ENCODE measurements at regions not wholly inside any gene's neighbourhood (a gene's known extent, or its start where the extent isn't known, plus 50 kb on each side); places are given as distances from the start of the nearest gene placed in this dataset.

- WGBS, 2 experiments = 95 to 100% methylated on average over 1 of the region's 1 CpG
- no peak overlapping the region for H3K27ac ChIP-seq (ENCODE audit: insufficient read depth, low read depth, low read length, poor library complexity, severe bottlenecking)
- H3K27me3 ChIP-seq (ENCODE audit: control insufficient read depth, insufficient read depth, low read length, poor library complexity, severe bottlenecking) = no peaks in the 10 kb centered on the region
- no peak overlapping the region for H3K4me3 ChIP-seq (ENCODE audit: insufficient read depth, low read depth, low read length)
- H3K4me1 ChIP-seq (ENCODE audit: control insufficient read depth, insufficient read depth, low read length) = no peaks in the 10 kb centered on the region
- no peaks in the 10 kb centered on the region for H3K9me3 ChIP-seq (ENCODE audit: control insufficient read depth, low read length)
- no peaks in the 10 kb centered on the region for H3K36me3 ChIP-seq (ENCODE audit: control insufficient read depth, insufficient read depth, low read length)
These were observed 92.4 kb upstream of the PRKG1 start for GRCh38 chr10:50981904-50982303.

- no peak overlapping the region for H3K4me3 ChIP-seq (ENCODE audit: insufficient read depth, low read depth, low read length)
- no peaks in the 10 kb centered on the region for H3K36me3 ChIP-seq (ENCODE audit: control insufficient read depth, insufficient read depth, low read length)
- 81 to 86% methylated on average over 3 of the region's 4 CpGs for WGBS, 2 experiments
These were observed 91.3 kb upstream of the PRKG1 start for GRCh38 chr10:50982989-50983388.

GRCh38 chr10:50987934-50988333 is 86.4 kb upstream of the PRKG1 start:
- no peak overlapping the region for H3K27ac ChIP-seq (ENCODE audit: insufficient read depth, low read depth, low read length, poor library complexity, severe bottlenecking)
- peaks cover 7% of the 10 kb centered on the region for H3K4me1 ChIP-seq (ENCODE audit: control insufficient read depth, insufficient read depth, low read length)
- H3K4me3 ChIP-seq (ENCODE audit: insufficient read depth, low read depth, low read length) = no peak overlapping the region
- H3K36me3 ChIP-seq (ENCODE audit: control insufficient read depth, insufficient read depth, low read length) = no peaks in the 10 kb centered on the region
- no peaks in the 10 kb centered on the region for H3K9me3 ChIP-seq (ENCODE audit: control insufficient read depth, low read length)
- 100% methylated on average over 2 of the region's 2 CpGs; no CpG with 5 or more reads in 1 of the 2 experiments for WGBS, 2 experiments
- peaks cover 40% of the 10 kb centered on the region for H3K27me3 ChIP-seq (ENCODE audit: control insufficient read depth, insufficient read depth, low read length, poor library complexity, severe bottlenecking)

More at GRCh38 chr10:50982989-50983388, 91.3 kb upstream of the PRKG1 start:
- no peaks in the 10 kb centered on the region for H3K4me1 ChIP-seq (ENCODE audit: control insufficient read depth, insufficient read depth, low read length)
- no peaks in the 10 kb centered on the region for H3K9me3 ChIP-seq (ENCODE audit: control insufficient read depth, low read length)
- H3K27ac ChIP-seq (ENCODE audit: insufficient read depth, low read depth, low read length, poor library complexity, severe bottlenecking) = no peak overlapping the region
- H3K27me3 ChIP-seq (ENCODE audit: control insufficient read depth, insufficient read depth, low read length, poor library complexity, severe bottlenecking) = no peaks in the 10 kb centered on the region

GRCh38 chr10:50988792-50989191 is 85.5 kb upstream of the PRKG1 start:
- no peaks in the 10 kb centered on the region for H3K9me3 ChIP-seq (ENCODE audit: control insufficient read depth, low read length)
- H3K27ac ChIP-seq (ENCODE audit: insufficient read depth, low read depth, low read length, poor library complexity, severe bottlenecking) = no peak overlapping the region
- H3K36me3 ChIP-seq (ENCODE audit: control insufficient read depth, insufficient read depth, low read length) = no peaks in the 10 kb centered on the region
- 62 to 85% methylated on average over 3 to 4 of the region's 4 CpGs for WGBS, 2 experiments
- H3K4me3 ChIP-seq (ENCODE audit: insufficient read depth, low read depth, low read length) = no peak overlapping the region
- H3K27me3 ChIP-seq (ENCODE audit: control insufficient read depth, insufficient read depth, low read length, poor library complexity, severe bottlenecking) = peaks cover 48% of the 10 kb centered on the region
- H3K4me1 ChIP-seq (ENCODE audit: control insufficient read depth, insufficient read depth, low read length) = peaks cover 16% of the 10 kb centered on the region

GRCh38 chr10:50990568-50991455 is 83.5 kb upstream of the PRKG1 start:
- 5 to 6% methylated on average over 48 of the region's 49 CpGs for WGBS, 2 experiments
- H3K4me1 ChIP-seq (ENCODE audit: control insufficient read depth, insufficient read depth, low read length) = peaks cover 16% of the 10 kb centered on the region
- no peaks in the 10 kb centered on the region for H3K36me3 ChIP-seq (ENCODE audit: control insufficient read depth, insufficient read depth, low read length)
- H3K27me3 ChIP-seq (ENCODE audit: control insufficient read depth, insufficient read depth, low read length, poor library complexity, severe bottlenecking) = peaks cover 51% of the 10 kb centered on the region
- H3K9me3 ChIP-seq (ENCODE audit: control insufficient read depth, low read length) = no peaks in the 10 kb centered on the region
- H3K27ac ChIP-seq (ENCODE audit: insufficient read depth, low read depth, low read length, poor library complexity, severe bottlenecking) = no peak overlapping the region
- peak overlapping the region; percentile 58 for H3K4me3 ChIP-seq (ENCODE audit: insufficient read depth, low read depth, low read length)

GRCh38 chr10:50991456-50992355 is 82.6 kb upstream of the PRKG1 start:
- WGBS, 2 experiments = 1% methylated on average over 72 of the region's 72 CpGs
- peak overlapping the region; percentile 58 for H3K4me3 ChIP-seq (ENCODE audit: insufficient read depth, low read depth, low read length)
- peaks cover 51% of the 10 kb centered on the region for H3K27me3 ChIP-seq (ENCODE audit: control insufficient read depth, insufficient read depth, low read length, poor library complexity, severe bottlenecking)
- peaks cover 16% of the 10 kb centered on the region for H3K4me1 ChIP-seq (ENCODE audit: control insufficient read depth, insufficient read depth, low read length)
- H3K27ac ChIP-seq (ENCODE audit: insufficient read depth, low read depth, low read length, poor library complexity, severe bottlenecking) = no peak overlapping the region
- no peaks in the 10 kb centered on the region for H3K9me3 ChIP-seq (ENCODE audit: control insufficient read depth, low read length)
- H3K36me3 ChIP-seq (ENCODE audit: control insufficient read depth, insufficient read depth, low read length) = no peaks in the 10 kb centered on the region

- peaks cover 51% of the 10 kb centered on the region for H3K27me3 ChIP-seq (ENCODE audit: control insufficient read depth, insufficient read depth, low read length, poor library complexity, severe bottlenecking)
- peak overlapping the region; percentile 58 for H3K4me3 ChIP-seq (ENCODE audit: insufficient read depth, low read depth, low read length)
- no peaks in the 10 kb centered on the region for H3K36me3 ChIP-seq (ENCODE audit: control insufficient read depth, insufficient read depth, low read length)
- H3K4me1 ChIP-seq (ENCODE audit: control insufficient read depth, insufficient read depth, low read length) = peaks cover 16% of the 10 kb centered on the region
- no peaks in the 10 kb centered on the region for H3K9me3 ChIP-seq (ENCODE audit: control insufficient read depth, low read length)
- 30 to 49% methylated on average over 10 to 14 of the region's 14 CpGs for WGBS, 2 experiments
- no peak overlapping the region for H3K27ac ChIP-seq (ENCODE audit: insufficient read depth, low read depth, low read length, poor library complexity, severe bottlenecking)
These were observed 81.9 kb upstream of the PRKG1 start for GRCh38 chr10:50992356-50992901.

- no peaks in the 10 kb centered on the region for H3K36me3 ChIP-seq (ENCODE audit: control insufficient read depth, insufficient read depth, low read length)
- no peak overlapping the region for H3K27ac ChIP-seq (ENCODE audit: insufficient read depth, low read depth, low read length, poor library complexity, severe bottlenecking)
- no peak overlapping the region for H3K4me3 ChIP-seq (ENCODE audit: insufficient read depth, low read depth, low read length)
- H3K9me3 ChIP-seq (ENCODE audit: control insufficient read depth, low read length) = no peaks in the 10 kb centered on the region
- WGBS, 2 experiments = 83 to 84% methylated on average over 16 of the region's 16 CpGs
- H3K4me1 ChIP-seq (ENCODE audit: control insufficient read depth, insufficient read depth, low read length) = peaks cover 16% of the 10 kb centered on the region
- peaks cover 51% of the 10 kb centered on the region for H3K27me3 ChIP-seq (ENCODE audit: control insufficient read depth, insufficient read depth, low read length, poor library complexity, severe bottlenecking)
These were observed 81.1 kb upstream of the PRKG1 start for GRCh38 chr10:50992972-50993766.

- Histone ChIP-seq H3K27me3 (ENCODE audit: control insufficient read depth, insufficient read depth, low read length, poor library complexity, severe bottlenecking) (peaks cover 51% of the 10 kb centered on the region), H3K9me3 (ENCODE audit: control insufficient read depth, low read length) (no peaks in the 10 kb centered on the region), H3K36me3 (ENCODE audit: control insufficient read depth, insufficient read depth, low read length) (no peaks in the 10 kb centered on the region), H3K27ac (ENCODE audit: insufficient read depth, low read depth, low read length, poor library complexity, severe bottlenecking) (no peak overlapping the region), H3K4me1 (ENCODE audit: control insufficient read depth, insufficient read depth, low read length) (peaks cover 16% of the 10 kb centered on the region), H3K4me3 (ENCODE audit: insufficient read depth, low read depth, low read length) (no peak overlapping the region)
- 98 to 100% methylated on average over 2 to 3 of the region's 3 CpGs for WGBS, 2 experiments
These were observed 80.5 kb upstream of the PRKG1 start for GRCh38 chr10:50993771-50994251.

Data from ectodermal cell (in vitro differentiated cells).